ENCODE measurements at regions not wholly inside any gene's neighbourhood (a gene's known extent, or its start where the extent isn't known, plus 50 kb on each side); places are given as distances from the start of the nearest gene placed in this dataset.

GRCh38 chr14:84236290-84236689 is 1293.7 kb upstream of the FLRT2 start:
- no peak overlapping the region for H3K18ac ChIP-seq (ENCODE audit: low read depth in 1 of 2, low read length in 2 of 2)
- H2BK120ac ChIP-seq (ENCODE audit: low read depth, low read length), result no peak overlapping the region
- no peaks in the 10 kb centered on the region for H3K4me1 ChIP-seq (ENCODE audit: control insufficient read depth, insufficient read depth, low read depth, low read length)
- H4K91ac ChIP-seq (ENCODE audit: low read length), result no peak overlapping the region
- no peak overlapping the region for H4K8ac ChIP-seq (ENCODE audit: low read length)
- DNase-seq, result no peak
- H3K9ac ChIP-seq (ENCODE audit: low read length), result no peak overlapping the region
- H3K4me2 ChIP-seq (ENCODE audit: low read length, poor library complexity, severe bottlenecking), result no peak overlapping the region
- H3K4ac ChIP-seq (ENCODE audit: low read depth in 1 of 2, low read length in 2 of 2), result no peak overlapping the region
- no peak overlapping the region for H2BK5ac ChIP-seq (ENCODE audit: low read depth, low read length, poor library complexity, severe bottlenecking)
- H2BK15ac ChIP-seq (ENCODE audit: low read depth, poor library complexity, severe bottlenecking), result no peak overlapping the region
- no peaks in the 10 kb centered on the region for H3K36me3 ChIP-seq (ENCODE audit: control insufficient read depth in 1 of 2, insufficient read depth in 2 of 2, low read depth in 1 of 2, low read length in 2 of 2)
- H3K4me3 ChIP-seq (ENCODE audit: insufficient read depth in 1 of 2, low read depth in 1 of 2, low read length in 2 of 2), result no peak overlapping the region
- 90% methylated on average over 3 of the region's 3 CpGs for WGBS
- no peaks in the 10 kb centered on the region for H3K79me1 ChIP-seq (replicated peaks; ENCODE audit: low read length, poor library complexity, severe bottlenecking)
- H3K9me3 ChIP-seq (ENCODE audit: control insufficient read depth, low read length), result peaks cover 4% of the 10 kb centered on the region
- no peak overlapping the region for H2BK12ac ChIP-seq (ENCODE audit: low read length in 2 of 2)
- H3K27ac ChIP-seq (ENCODE audit: low read length, poor library complexity, severe bottlenecking), result no peak overlapping the region
- no peaks in the 10 kb centered on the region for H3K27me3 ChIP-seq (ENCODE audit: control insufficient read depth in 1 of 2, insufficient read depth in 1 of 2, low read length in 2 of 2)
- no peak overlapping the region for H2AFZ ChIP-seq (ENCODE audit: low read depth, low read length)
- no peak overlapping the region for H3K23ac ChIP-seq (ENCODE audit: low read length in 2 of 2)
- H2AK5ac ChIP-seq (ENCODE audit: low read length, severe bottlenecking), result no peak overlapping the region
- no peak overlapping the region for H3K14ac ChIP-seq (ENCODE audit: low read length in 2 of 2)

- H4K91ac ChIP-seq (ENCODE audit: low read length), result no peak overlapping the region
These were observed 1292.1 kb upstream of the FLRT2 start for GRCh38 chr14:84237881-84238280.

GRCh38 chr14:84247693-84248092 is 1282.3 kb upstream of the FLRT2 start:
- Histone ChIP-seq H4K8ac (ENCODE audit: low read length) (no peak overlapping the region), H2AFZ (ENCODE audit: low read depth, low read length) (no peak overlapping the region), H3K4me2 (ENCODE audit: low read length, poor library complexity, severe bottlenecking) (no peak overlapping the region), H3K79me1 (replicated peaks; ENCODE audit: low read length, poor library complexity, severe bottlenecking) (no peaks in the 10 kb centered on the region), H2BK12ac (ENCODE audit: low read length in 2 of 2) (no peak overlapping the region), H4K91ac (ENCODE audit: low read length) (no peak overlapping the region), H3K4me1 (ENCODE audit: control insufficient read depth, insufficient read depth, low read depth, low read length) (no peaks in the 10 kb centered on the region), H3K27ac (ENCODE audit: low read length, poor library complexity, severe bottlenecking) (no peak overlapping the region), H3K4ac (ENCODE audit: low read depth in 1 of 2, low read length in 2 of 2) (no peak overlapping the region), H2BK15ac (ENCODE audit: low read depth, poor library complexity, severe bottlenecking) (no peak overlapping the region), H3K23ac (ENCODE audit: low read length in 2 of 2) (no peak overlapping the region), H3K9me3 (ENCODE audit: control insufficient read depth, low read length) (peaks cover 9% of the 10 kb centered on the region), H3K18ac (ENCODE audit: low read depth in 1 of 2, low read length in 2 of 2) (no peak overlapping the region), H3K9ac (ENCODE audit: low read length) (no peak overlapping the region), H2AK5ac (ENCODE audit: low read length, severe bottlenecking) (no peak overlapping the region), H2BK120ac (ENCODE audit: low read depth, low read length) (no peak overlapping the region), H2BK5ac (ENCODE audit: low read depth, low read length, poor library complexity, severe bottlenecking) (no peak overlapping the region), H3K36me3 (ENCODE audit: control insufficient read depth in 1 of 2, insufficient read depth in 2 of 2, low read depth in 1 of 2, low read length in 2 of 2) (no peaks in the 10 kb centered on the region), H3K27me3 (ENCODE audit: control insufficient read depth in 1 of 2, insufficient read depth in 1 of 2, low read length in 2 of 2) (no peaks in the 10 kb centered on the region), H3K4me3 (ENCODE audit: insufficient read depth in 1 of 2, low read depth in 1 of 2, low read length in 2 of 2) (no peak overlapping the region), H3K14ac (ENCODE audit: low read length in 2 of 2) (no peak overlapping the region)
- no peak for DNase-seq
- WGBS, result 100% methylated on average over 1 of the region's 1 CpG

More at GRCh38 chr14:84237881-84238280, 1292.1 kb upstream of the FLRT2 start:
- Histone ChIP-seq H3K9me3 (ENCODE audit: control insufficient read depth, low read length) (peaks cover 6% of the 10 kb centered on the region), H4K8ac (ENCODE audit: low read length) (no peak overlapping the region), H3K4me1 (ENCODE audit: control insufficient read depth, insufficient read depth, low read depth, low read length) (no peaks in the 10 kb centered on the region), H2AK5ac (ENCODE audit: low read length, severe bottlenecking) (no peak overlapping the region), H3K4me2 (ENCODE audit: low read length, poor library complexity, severe bottlenecking) (no peak overlapping the region), H3K79me1 (replicated peaks; ENCODE audit: low read length, poor library complexity, severe bottlenecking) (no peaks in the 10 kb centered on the region), H2BK5ac (ENCODE audit: low read depth, low read length, poor library complexity, severe bottlenecking) (no peak overlapping the region), H2AFZ (ENCODE audit: low read depth, low read length) (no peak overlapping the region), H3K18ac (ENCODE audit: low read depth in 1 of 2, low read length in 2 of 2) (no peak overlapping the region), H3K23ac (ENCODE audit: low read length in 2 of 2) (no peak overlapping the region), H3K4me3 (ENCODE audit: insufficient read depth in 1 of 2, low read depth in 1 of 2, low read length in 2 of 2) (no peak overlapping the region), H2BK12ac (ENCODE audit: low read length in 2 of 2) (no peak overlapping the region), H2BK120ac (ENCODE audit: low read depth, low read length) (no peak overlapping the region), H3K27me3 (ENCODE audit: control insufficient read depth in 1 of 2, insufficient read depth in 1 of 2, low read length in 2 of 2) (no peaks in the 10 kb centered on the region), H3K36me3 (ENCODE audit: control insufficient read depth in 1 of 2, insufficient read depth in 2 of 2, low read depth in 1 of 2, low read length in 2 of 2) (no peaks in the 10 kb centered on the region), H3K9ac (ENCODE audit: low read length) (no peak overlapping the region), H3K27ac (ENCODE audit: low read length, poor library complexity, severe bottlenecking) (no peak overlapping the region), H2BK15ac (ENCODE audit: low read depth, poor library complexity, severe bottlenecking) (no peak overlapping the region), H3K4ac (ENCODE audit: low read depth in 1 of 2, low read length in 2 of 2) (no peak overlapping the region), H3K14ac (ENCODE audit: low read length in 2 of 2) (no peak overlapping the region)
- DNase-seq, result peak; percentile 25
- WGBS, result 100% methylated on average over 2 of the region's 2 CpGs

GRCh38 chr14:84250893-84251292 is 1279.1 kb upstream of the FLRT2 start:
- no peak overlapping the region for H2AK5ac ChIP-seq (ENCODE audit: low read length, severe bottlenecking)
- no peaks in the 10 kb centered on the region for H3K27me3 ChIP-seq (ENCODE audit: control insufficient read depth in 1 of 2, insufficient read depth in 1 of 2, low read length in 2 of 2)
- H2BK120ac ChIP-seq (ENCODE audit: low read depth, low read length), result no peak overlapping the region
- H3K4me3 ChIP-seq (ENCODE audit: insufficient read depth in 1 of 2, low read depth in 1 of 2, low read length in 2 of 2), result no peak overlapping the region
- no peaks in the 10 kb centered on the region for H3K4me1 ChIP-seq (ENCODE audit: control insufficient read depth, insufficient read depth, low read depth, low read length)
- H3K4ac ChIP-seq (ENCODE audit: low read depth in 1 of 2, low read length in 2 of 2), result no peak overlapping the region
- no peaks in the 10 kb centered on the region for H3K36me3 ChIP-seq (ENCODE audit: control insufficient read depth in 1 of 2, insufficient read depth in 2 of 2, low read depth in 1 of 2, low read length in 2 of 2)
- no peak overlapping the region for H2BK5ac ChIP-seq (ENCODE audit: low read depth, low read length, poor library complexity, severe bottlenecking)
- no peak overlapping the region for H4K8ac ChIP-seq (ENCODE audit: low read length)
- WGBS, result no CpG with 5 or more reads among the region's 1 CpG
- H3K18ac ChIP-seq (ENCODE audit: low read depth in 1 of 2, low read length in 2 of 2), result no peak overlapping the region
- no peaks in the 10 kb centered on the region for H3K9me3 ChIP-seq (ENCODE audit: control insufficient read depth, low read length)
- no peak overlapping the region for H4K91ac ChIP-seq (ENCODE audit: low read length)
- no peak for DNase-seq
- H3K9ac ChIP-seq (ENCODE audit: low read length), result no peak overlapping the region
- H3K27ac ChIP-seq (ENCODE audit: low read length, poor library complexity, severe bottlenecking), result no peak overlapping the region
- no peak overlapping the region for H3K23ac ChIP-seq (ENCODE audit: low read length in 2 of 2)
- no peak overlapping the region for H3K14ac ChIP-seq (ENCODE audit: low read length in 2 of 2)
- H2AFZ ChIP-seq (ENCODE audit: low read depth, low read length), result no peak overlapping the region
- H3K79me1 ChIP-seq (replicated peaks; ENCODE audit: low read length, poor library complexity, severe bottlenecking), result no peaks in the 10 kb centered on the region
- no peak overlapping the region for H2BK12ac ChIP-seq (ENCODE audit: low read length in 2 of 2)
- no peak overlapping the region for H3K4me2 ChIP-seq (ENCODE audit: low read length, poor library complexity, severe bottlenecking)
- H2BK15ac ChIP-seq (ENCODE audit: low read depth, poor library complexity, severe bottlenecking), result no peak overlapping the region
